WTC11 (cell line): ENCODE measurements at regions not wholly inside any gene's neighbourhood (a gene's known extent, or its start where the extent isn't known, plus 50 kb on each side); places are given as distances from the start of the nearest gene placed in this dataset.

Source experiments
- ATAC-seq: fragments of 200-7000 bp; cut with Tn5 transposase; 2 replicates; pipeline ENCODE4 v1.10.0; 2021; ENCODE audit warnings: mild to moderate bottlenecking, moderate library complexity
- CTCF ChIA-PET: fragments of 300-600 bp; sonication (Branson Sonifier 250); formaldehyde crosslinking; loops from one replicate; lab custom pipeline; 2021; ENCODE audit warnings: antibody characterized with exemption; lab: Charles Lee
- POLR2A ChIA-PET: fragments of 350-600 bp; sonication (Branson Sonifier 250); formaldehyde crosslinking; loops from one replicate; lab custom pipeline; 2021; ENCODE audit warnings: antibody characterized with exemption; lab: Charles Lee
- DNase-seq: peaks from one replicate; pipeline ENCODE4 v3.0.0; 2021; ENCODE audit warnings: low spot score
- H3K27ac Mint-ChIP-seq: 2 replicates; pipeline ENCODE4 v1.8.0; 2021; ENCODE audit warnings: mixed read lengths
- H3K27me3 Mint-ChIP-seq: 2 replicates; pipeline ENCODE4 v1.8.0; 2021; ENCODE audit warnings: low read depth, mild to moderate bottlenecking, moderate library complexity, mixed read lengths
- H3K36me3 Mint-ChIP-seq: 2 replicates; pipeline ENCODE4 v1.8.0; 2021; ENCODE audit warnings: mixed read lengths
- H3K4me1 Mint-ChIP-seq: 2 replicates; pipeline ENCODE4 v1.8.0; 2022; ENCODE audit warnings: mixed read lengths
- H3K4me3 Mint-ChIP-seq: 2 replicates; pipeline ENCODE4 v1.8.0; 2021; ENCODE audit warnings: mild to moderate bottlenecking, moderate library complexity, mixed read lengths
- H3K9me3 Mint-ChIP-seq: 2 replicates; pipeline ENCODE4 v1.8.0; 2021; ENCODE audit warnings: mixed read lengths
- E2F1 ChIP-seq: sonication (generic); formaldehyde crosslinking; IDR thresholded peaks from 2 replicates; pipeline ENCODE4 v1.8.0; 2022; ENCODE audit warnings: mild to moderate bottlenecking, missing genetic modification reagents
- ERG ChIP-seq: fragments of 250-450 bp; sonication (Bioruptor Pico); IDR thresholded peaks from 2 replicates; pipeline ENCODE4 v1.8.0; 2021; ENCODE audit warnings: mild to moderate bottlenecking
- IRF2 ChIP-seq: sonication (generic); formaldehyde crosslinking; IDR thresholded peaks from 2 replicates; pipeline ENCODE4 v1.8.0; 2022; ENCODE audit warnings: low read depth, missing genetic modification reagents, borderline replicate concordance
- MXD4 ChIP-seq: fragments of 250-450 bp; sonication (Bioruptor Pico); IDR thresholded peaks from 2 replicates; pipeline ENCODE4 v1.8.0; 2021; ENCODE audit warnings: mild to moderate bottlenecking, moderate library complexity, borderline replicate concordance
- NFATC4 ChIP-seq: fragments of 250-450 bp; sonication (Bioruptor Pico); IDR thresholded peaks from 2 replicates; pipeline ENCODE4 v1.9.0; 2021; ENCODE audit warnings: mild to moderate bottlenecking
- OVOL2 ChIP-seq: fragments of 250-450 bp; sonication (Bioruptor Pico); IDR thresholded peaks from 2 replicates; pipeline ENCODE4 v1.9.0; 2021; ENCODE audit warnings: mild to moderate bottlenecking, borderline replicate concordance
- PRDM15 ChIP-seq: sonication (generic); formaldehyde crosslinking; IDR thresholded peaks from 2 replicates; pipeline ENCODE4 v1.8.0; 2022; ENCODE audit warnings: missing genetic modification reagents
- ZNF396 ChIP-seq: fragments of 250-450 bp; sonication (Bioruptor Pico); IDR thresholded peaks from 2 replicates; pipeline ENCODE4 v1.8.0; 2021; ENCODE audit warnings: mild to moderate bottlenecking, moderate library complexity, borderline replicate concordance
- ZNF425 ChIP-seq: fragments of 250-450 bp; sonication (Bioruptor Pico); conservative IDR thresholded peaks from 2 replicates; pipeline ENCODE4 v1.9.0; 2021; ENCODE audit warnings: mild to moderate bottlenecking
- TF ChIP-seq, protein P1 (sequence below): sonication (generic); formaldehyde crosslinking; IDR thresholded peaks from 2 replicates; pipeline ENCODE4 v1.8.0; 2022; ENCODE audit warnings: mild to moderate bottlenecking, missing genetic modification reagents
- TF ChIP-seq, protein P2 (sequence below): sonication (generic); formaldehyde crosslinking; conservative IDR thresholded peaks from 2 replicates; pipeline ENCODE4 v1.8.1; 2023; ENCODE audit warnings: mild to moderate bottlenecking, low read depth, missing genetic modification reagents, moderate library complexity
- TF ChIP-seq, protein P3 (sequence below): sonication (generic); formaldehyde crosslinking; IDR thresholded peaks from 2 replicates; pipeline ENCODE4 v1.8.0; 2023; ENCODE audit warnings: missing genetic modification reagents, mild to moderate bottlenecking, borderline replicate concordance
- TF ChIP-seq, protein P4 (sequence below): fragments of 200-600 bp; IDR thresholded peaks from 2 replicates; pipeline ENCODE4 v1.8.0; 2022; ENCODE audit warnings: antibody characterized with exemption
- TF ChIP-seq, protein P5 (sequence below): fragments of 250-450 bp; sonication (Bioruptor Pico); IDR thresholded peaks from 2 replicates; pipeline ENCODE4 v1.9.0; 2021; ENCODE audit warnings: moderate library complexity, mild to moderate bottlenecking, inconsistent platforms, borderline replicate concordance

- TF ChIP-seq OVOL2 (CRISPR knock-in tag) (no peak), ERG (CRISPR knock-in tag) (no peak), PRDM15 (CRISPR knock-in tag) (no peak), ZNF396 (CRISPR knock-in tag) (no peak)
- TF ChIP-seq, protein P1, sequence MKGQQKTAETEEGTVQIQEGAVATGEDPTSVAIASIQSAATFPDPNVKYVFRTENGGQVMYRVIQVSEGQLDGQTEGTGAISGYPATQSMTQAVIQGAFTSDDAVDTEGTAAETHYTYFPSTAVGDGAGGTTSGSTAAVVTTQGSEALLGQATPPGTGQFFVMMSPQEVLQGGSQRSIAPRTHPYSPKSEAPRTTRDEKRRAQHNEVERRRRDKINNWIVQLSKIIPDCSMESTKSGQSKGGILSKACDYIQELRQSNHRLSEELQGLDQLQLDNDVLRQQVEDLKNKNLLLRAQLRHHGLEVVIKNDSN (CRISPR knock-in tag), result no peak
- TF ChIP-seq, protein P2, sequence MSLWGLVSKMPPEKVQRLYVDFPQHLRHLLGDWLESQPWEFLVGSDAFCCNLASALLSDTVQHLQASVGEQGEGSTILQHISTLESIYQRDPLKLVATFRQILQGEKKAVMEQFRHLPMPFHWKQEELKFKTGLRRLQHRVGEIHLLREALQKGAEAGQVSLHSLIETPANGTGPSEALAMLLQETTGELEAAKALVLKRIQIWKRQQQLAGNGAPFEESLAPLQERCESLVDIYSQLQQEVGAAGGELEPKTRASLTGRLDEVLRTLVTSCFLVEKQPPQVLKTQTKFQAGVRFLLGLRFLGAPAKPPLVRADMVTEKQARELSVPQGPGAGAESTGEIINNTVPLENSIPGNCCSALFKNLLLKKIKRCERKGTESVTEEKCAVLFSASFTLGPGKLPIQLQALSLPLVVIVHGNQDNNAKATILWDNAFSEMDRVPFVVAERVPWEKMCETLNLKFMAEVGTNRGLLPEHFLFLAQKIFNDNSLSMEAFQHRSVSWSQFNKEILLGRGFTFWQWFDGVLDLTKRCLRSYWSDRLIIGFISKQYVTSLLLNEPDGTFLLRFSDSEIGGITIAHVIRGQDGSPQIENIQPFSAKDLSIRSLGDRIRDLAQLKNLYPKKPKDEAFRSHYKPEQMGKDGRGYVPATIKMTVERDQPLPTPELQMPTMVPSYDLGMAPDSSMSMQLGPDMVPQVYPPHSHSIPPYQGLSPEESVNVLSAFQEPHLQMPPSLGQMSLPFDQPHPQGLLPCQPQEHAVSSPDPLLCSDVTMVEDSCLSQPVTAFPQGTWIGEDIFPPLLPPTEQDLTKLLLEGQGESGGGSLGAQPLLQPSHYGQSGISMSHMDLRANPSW (CRISPR knock-in tag), result no peak
- TF ChIP-seq, protein P3, sequence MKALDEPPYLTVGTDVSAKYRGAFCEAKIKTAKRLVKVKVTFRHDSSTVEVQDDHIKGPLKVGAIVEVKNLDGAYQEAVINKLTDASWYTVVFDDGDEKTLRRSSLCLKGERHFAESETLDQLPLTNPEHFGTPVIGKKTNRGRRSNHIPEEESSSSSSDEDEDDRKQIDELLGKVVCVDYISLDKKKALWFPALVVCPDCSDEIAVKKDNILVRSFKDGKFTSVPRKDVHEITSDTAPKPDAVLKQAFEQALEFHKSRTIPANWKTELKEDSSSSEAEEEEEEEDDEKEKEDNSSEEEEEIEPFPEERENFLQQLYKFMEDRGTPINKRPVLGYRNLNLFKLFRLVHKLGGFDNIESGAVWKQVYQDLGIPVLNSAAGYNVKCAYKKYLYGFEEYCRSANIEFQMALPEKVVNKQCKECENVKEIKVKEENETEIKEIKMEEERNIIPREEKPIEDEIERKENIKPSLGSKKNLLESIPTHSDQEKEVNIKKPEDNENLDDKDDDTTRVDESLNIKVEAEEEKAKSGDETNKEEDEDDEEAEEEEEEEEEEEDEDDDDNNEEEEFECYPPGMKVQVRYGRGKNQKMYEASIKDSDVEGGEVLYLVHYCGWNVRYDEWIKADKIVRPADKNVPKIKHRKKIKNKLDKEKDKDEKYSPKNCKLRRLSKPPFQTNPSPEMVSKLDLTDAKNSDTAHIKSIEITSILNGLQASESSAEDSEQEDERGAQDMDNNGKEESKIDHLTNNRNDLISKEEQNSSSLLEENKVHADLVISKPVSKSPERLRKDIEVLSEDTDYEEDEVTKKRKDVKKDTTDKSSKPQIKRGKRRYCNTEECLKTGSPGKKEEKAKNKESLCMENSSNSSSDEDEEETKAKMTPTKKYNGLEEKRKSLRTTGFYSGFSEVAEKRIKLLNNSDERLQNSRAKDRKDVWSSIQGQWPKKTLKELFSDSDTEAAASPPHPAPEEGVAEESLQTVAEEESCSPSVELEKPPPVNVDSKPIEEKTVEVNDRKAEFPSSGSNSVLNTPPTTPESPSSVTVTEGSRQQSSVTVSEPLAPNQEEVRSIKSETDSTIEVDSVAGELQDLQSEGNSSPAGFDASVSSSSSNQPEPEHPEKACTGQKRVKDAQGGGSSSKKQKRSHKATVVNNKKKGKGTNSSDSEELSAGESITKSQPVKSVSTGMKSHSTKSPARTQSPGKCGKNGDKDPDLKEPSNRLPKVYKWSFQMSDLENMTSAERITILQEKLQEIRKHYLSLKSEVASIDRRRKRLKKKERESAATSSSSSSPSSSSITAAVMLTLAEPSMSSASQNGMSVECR (CRISPR knock-in tag), result no peak
Observed at GRCh38 chr12:115736360-115736759, 541.1 kb downstream of the MED13L start (continued).

- no peaks in the 10 kb centered on the region for H3K36me3 Mint-ChIP-seq
- no peaks in the 10 kb centered on the region for H3K4me1 Mint-ChIP-seq
- H3K27ac Mint-ChIP-seq, result no peak overlapping the region
- POLR2A ChIA-PET, result no interaction called here
- peaks cover 7% of the 10 kb centered on the region for H3K9me3 Mint-ChIP-seq
- no peak overlapping the region for H3K4me3 Mint-ChIP-seq
- no peaks in the 10 kb centered on the region; the same call in none of the 2 replicates for H3K27me3 Mint-ChIP-seq
- CTCF ChIA-PET, result no interaction called here
- DNase-seq, result no peak
- ATAC-seq, result no peak
- no peak for TF ChIP-seq ZNF425 (CRISPR knock-in tag)
- TF ChIP-seq MXD4 (CRISPR knock-in tag), result no peak
- TF ChIP-seq, protein P4, sequence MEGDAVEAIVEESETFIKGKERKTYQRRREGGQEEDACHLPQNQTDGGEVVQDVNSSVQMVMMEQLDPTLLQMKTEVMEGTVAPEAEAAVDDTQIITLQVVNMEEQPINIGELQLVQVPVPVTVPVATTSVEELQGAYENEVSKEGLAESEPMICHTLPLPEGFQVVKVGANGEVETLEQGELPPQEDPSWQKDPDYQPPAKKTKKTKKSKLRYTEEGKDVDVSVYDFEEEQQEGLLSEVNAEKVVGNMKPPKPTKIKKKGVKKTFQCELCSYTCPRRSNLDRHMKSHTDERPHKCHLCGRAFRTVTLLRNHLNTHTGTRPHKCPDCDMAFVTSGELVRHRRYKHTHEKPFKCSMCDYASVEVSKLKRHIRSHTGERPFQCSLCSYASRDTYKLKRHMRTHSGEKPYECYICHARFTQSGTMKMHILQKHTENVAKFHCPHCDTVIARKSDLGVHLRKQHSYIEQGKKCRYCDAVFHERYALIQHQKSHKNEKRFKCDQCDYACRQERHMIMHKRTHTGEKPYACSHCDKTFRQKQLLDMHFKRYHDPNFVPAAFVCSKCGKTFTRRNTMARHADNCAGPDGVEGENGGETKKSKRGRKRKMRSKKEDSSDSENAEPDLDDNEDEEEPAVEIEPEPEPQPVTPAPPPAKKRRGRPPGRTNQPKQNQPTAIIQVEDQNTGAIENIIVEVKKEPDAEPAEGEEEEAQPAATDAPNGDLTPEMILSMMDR, result no peak
- TF ChIP-seq IRF2, result no peak
- TF ChIP-seq, protein P5, sequence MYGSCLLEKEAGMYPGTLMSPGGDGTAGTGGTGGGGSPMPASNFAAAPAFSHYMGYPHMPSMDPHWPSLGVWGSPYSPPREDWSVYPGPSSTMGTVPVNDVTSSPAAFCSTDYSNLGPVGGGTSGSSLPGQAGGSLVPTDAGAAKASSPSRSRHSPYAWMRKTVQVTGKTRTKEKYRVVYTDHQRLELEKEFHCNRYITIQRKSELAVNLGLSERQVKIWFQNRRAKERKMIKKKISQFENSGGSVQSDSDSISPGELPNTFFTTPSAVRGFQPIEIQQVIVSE (CRISPR knock-in tag), result no peak
- no peak for TF ChIP-seq E2F1 (CRISPR knock-in tag)
- TF ChIP-seq NFATC4, result no peak
Observed at GRCh38 chr12:115730975-115731541, 546.4 kb downstream of the MED13L start.
